ENCODE measurements at regions not wholly inside any gene's neighbourhood (a gene's known extent, or its start where the extent isn't known, plus 50 kb on each side); places are given as distances from the start of the nearest gene placed in this dataset.
"Not testable (repeated sequence)": the region's sequence is repeated elsewhere in the genome, so short reads cannot be mapped to it uniquely, and the experiment has no call there.

GRCh38 chr5:145660897-145661640 lies 174.1 kb downstream of the PRELID2 start:
- TF ChIP-seq CTCF (IDR thresholded peaks at IDR 0.05; ENCODE audit: borderline replicate concordance, insufficient read depth, low read depth, low read length) = no peak
- no peak overlapping the region for H3K4me3 ChIP-seq (ENCODE audit: low read depth, low read length)

GRCh38 chr5:145658435-145658834 lies 176.7 kb downstream of the PRELID2 start:
- no peak for TF ChIP-seq CTCF (IDR thresholded peaks at IDR 0.05; ENCODE audit: borderline replicate concordance, insufficient read depth, low read depth, low read length)
- H3K4me3 ChIP-seq (ENCODE audit: low read depth, low read length) = no peak overlapping the region

GRCh38 chr5:145652700-145653099 lies 182.4 kb downstream of the PRELID2 start:
- not testable (repeated sequence) for H3K4me3 ChIP-seq (ENCODE audit: low read depth, low read length)

- H3K4me3 ChIP-seq (ENCODE audit: low read depth, low read length) = not testable (repeated sequence)
Measured at GRCh38 chr5:145647137-145647536, 188.0 kb downstream of the PRELID2 start.

- not testable (repeated sequence) for H3K4me3 ChIP-seq (ENCODE audit: low read depth, low read length)
Measured at GRCh38 chr5:145643214-145643613, 191.9 kb downstream of the PRELID2 start.

- H3K4me3 ChIP-seq (ENCODE audit: low read depth, low read length) = no peak overlapping the region
Measured at GRCh38 chr5:145637396-145637795, 197.7 kb downstream of the PRELID2 start.

GRCh38 chr5:145636371-145636770 lies 198.8 kb downstream of the PRELID2 start:
- TF ChIP-seq CTCF (IDR thresholded peaks at IDR 0.05; ENCODE audit: borderline replicate concordance, insufficient read depth, low read depth, low read length) = no peak
- H3K4me3 ChIP-seq (ENCODE audit: low read depth, low read length) = no peak overlapping the region

More at GRCh38 chr5:145637396-145637795, 197.7 kb downstream of the PRELID2 start:
- TF ChIP-seq CTCF (IDR thresholded peaks at IDR 0.05; ENCODE audit: borderline replicate concordance, insufficient read depth, low read depth, low read length) = no peak

GRCh38 chr5:145633474-145633873 lies 201.7 kb downstream of the PRELID2 start:
- H3K4me3 ChIP-seq (ENCODE audit: low read depth, low read length) = no peak overlapping the region
- no peak for TF ChIP-seq CTCF (IDR thresholded peaks at IDR 0.05; ENCODE audit: borderline replicate concordance, insufficient read depth, low read depth, low read length)

- H3K4me3 ChIP-seq (ENCODE audit: low read depth, low read length) = no peak overlapping the region
- TF ChIP-seq CTCF (IDR thresholded peaks at IDR 0.05; ENCODE audit: borderline replicate concordance, insufficient read depth, low read depth, low read length) = no peak
Measured at GRCh38 chr5:145632701-145633100, 202.4 kb downstream of the PRELID2 start.

Measured in GM12875 (cell line).